NT2/D1 (cell line): ENCODE measurements at regions not wholly inside any gene's neighbourhood (a gene's known extent, or its start where the extent isn't known, plus 50 kb on each side); places are given as distances from the start of the nearest gene placed in this dataset.

ENCODE experiments used
- SUZ12 ChIP-seq: IDR thresholded peaks from 2 replicates; pipeline ENCODE4 v1.6.1; 2011; ENCODE audit not compliant: insufficient read length, insufficient read depth; ENCODE audit errors: extremely low read depth
- ZNF274 ChIP-seq: IDR thresholded peaks from 2 replicates; pipeline ENCODE4 v1.6.1; 2011; ENCODE audit warnings: mild to moderate bottlenecking, low read depth, low read length

DNA sequence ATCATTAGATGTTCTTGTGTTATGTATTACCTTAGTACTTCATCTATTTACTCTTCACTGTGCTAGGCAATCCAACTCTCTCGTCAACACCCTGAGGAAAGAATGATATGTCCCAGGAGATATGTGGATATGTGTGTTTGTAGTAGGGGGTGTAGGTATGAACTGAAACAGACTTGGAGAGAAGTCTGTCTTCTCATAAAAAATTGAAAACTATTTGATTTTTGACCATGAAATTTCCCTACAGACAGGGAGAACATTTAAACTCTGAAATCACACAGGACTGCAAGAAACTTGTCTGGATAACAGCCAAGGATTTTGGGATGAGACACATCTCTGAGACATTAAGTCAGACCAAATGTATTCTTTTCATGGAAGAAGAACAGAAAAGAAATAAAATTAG is 967.0 kb upstream of the FAT3 start:
- TF ChIP-seq ZNF274 (no peak), SUZ12 (no peak)
